A673 (cell line): ENCODE measurements at regions not wholly inside any gene's neighbourhood (a gene's known extent, or its start where the extent isn't known, plus 50 kb on each side); places are given as distances from the start of the nearest gene placed in this dataset.

ENCODE experiments used
- BruUV-seq: library from RNA; stranded (reverse); fragments of 400-500 nt; replicated peaks from 2 replicates; lab custom pipeline; 2021; lab: Mats Ljungman, UMichigan
- CTCF ChIA-PET: fragments of 300-600 bp; sonication (Branson Sonifier 250); formaldehyde crosslinking; loops from one replicate; lab custom pipeline; 2022; ENCODE audit warnings: antibody characterized with exemption; lab: Charles Lee
- POLR2A ChIA-PET: fragments of 300-600 bp; sonication (Branson Sonifier 250); formaldehyde crosslinking; loops from one replicate; lab custom pipeline; 2022; ENCODE audit warnings: antibody characterized with exemption; ENCODE audit not compliant: low non-redundant PET; lab: Charles Lee
- DNase-seq: peaks from one replicate; pipeline ENCODE4 v3.0.0-alpha.2; 2015; ENCODE audit warnings: low spot score
- H3K27ac ChIP-seq: fragments of 200-600 bp; sonication (generic); 2 replicates; pipeline ENCODE4 v1.5.1; 2016; ENCODE audit warnings: mixed run types, low read depth, mild to moderate bottlenecking, mixed read lengths, antibody characterized with exemption, low read length; ENCODE audit not compliant: poor library complexity, severe bottlenecking
- H3K27me3 ChIP-seq: fragments of 200-600 bp; sonication (generic); replicated peaks from 2 replicates; pipeline ENCODE4 v1.6.1; 2017; ENCODE audit warnings: mixed run types, low read depth, mild to moderate bottlenecking, mixed read lengths, antibody characterized with exemption, low read length; ENCODE audit not compliant: insufficient read depth, poor library complexity
- H3K36me3 ChIP-seq: fragments of 200-600 bp; sonication (generic); 2 replicates; pipeline ENCODE4 v1.6.1; 2016; ENCODE audit warnings: mixed run types, mild to moderate bottlenecking, mixed read lengths, antibody characterized with exemption, low read length; ENCODE audit not compliant: insufficient read depth, poor library complexity, severe bottlenecking
- H3K4me1 ChIP-seq: fragments of 200-600 bp; sonication (generic); 2 replicates; pipeline ENCODE4 v1.6.1; 2017; ENCODE audit warnings: mixed run types, mild to moderate bottlenecking, mixed read lengths, antibody characterized with exemption, low read length; ENCODE audit not compliant: insufficient read depth, poor library complexity, severe bottlenecking
- H3K4me3 ChIP-seq: fragments of 200-600 bp; sonication (generic); 2 replicates; pipeline ENCODE4 v1.5.1; 2016; ENCODE audit warnings: low read depth, mixed run types, mild to moderate bottlenecking, mixed read lengths, low read length; ENCODE audit not compliant: poor library complexity, severe bottlenecking
- H3K9me3 ChIP-seq: fragments of 200-600 bp; sonication (generic); 2 replicates; pipeline ENCODE4 v1.6.1; 2016; ENCODE audit warnings: mixed run types, low read depth, mild to moderate bottlenecking, mixed read lengths, antibody characterized with exemption, low read length; ENCODE audit not compliant: poor library complexity, severe bottlenecking
- EZH2 ChIP-seq: fragments of 200-600 bp; sonication (generic); IDR thresholded peaks from 2 replicates; pipeline ENCODE4 v1.6.1; 2017; ENCODE audit warnings: borderline replicate concordance, low read depth, mild to moderate bottlenecking, mixed read lengths, antibody characterized with exemption, low read length; ENCODE audit not compliant: poor library complexity, severe bottlenecking
- intact Hi-C: fragments of 100-400 bp; cut with micrococcal nuclease; formaldehyde crosslinking; loops from one replicate; pipeline ENCODE4 v1.10.0; 2022; ENCODE audit not compliant: unreplicated experiment
- TF ChIP-seq, protein P1 (sequence below): fragments of 300-800, 200-600 bp; sonication (generic); conservative IDR thresholded peaks from 2 replicates; pipeline ENCODE4 v1.5.1; 2017; ENCODE audit warnings: low read depth, mild to moderate bottlenecking, antibody characterized with exemption, low read length, moderate library complexity, mixed read lengths

DNA sequence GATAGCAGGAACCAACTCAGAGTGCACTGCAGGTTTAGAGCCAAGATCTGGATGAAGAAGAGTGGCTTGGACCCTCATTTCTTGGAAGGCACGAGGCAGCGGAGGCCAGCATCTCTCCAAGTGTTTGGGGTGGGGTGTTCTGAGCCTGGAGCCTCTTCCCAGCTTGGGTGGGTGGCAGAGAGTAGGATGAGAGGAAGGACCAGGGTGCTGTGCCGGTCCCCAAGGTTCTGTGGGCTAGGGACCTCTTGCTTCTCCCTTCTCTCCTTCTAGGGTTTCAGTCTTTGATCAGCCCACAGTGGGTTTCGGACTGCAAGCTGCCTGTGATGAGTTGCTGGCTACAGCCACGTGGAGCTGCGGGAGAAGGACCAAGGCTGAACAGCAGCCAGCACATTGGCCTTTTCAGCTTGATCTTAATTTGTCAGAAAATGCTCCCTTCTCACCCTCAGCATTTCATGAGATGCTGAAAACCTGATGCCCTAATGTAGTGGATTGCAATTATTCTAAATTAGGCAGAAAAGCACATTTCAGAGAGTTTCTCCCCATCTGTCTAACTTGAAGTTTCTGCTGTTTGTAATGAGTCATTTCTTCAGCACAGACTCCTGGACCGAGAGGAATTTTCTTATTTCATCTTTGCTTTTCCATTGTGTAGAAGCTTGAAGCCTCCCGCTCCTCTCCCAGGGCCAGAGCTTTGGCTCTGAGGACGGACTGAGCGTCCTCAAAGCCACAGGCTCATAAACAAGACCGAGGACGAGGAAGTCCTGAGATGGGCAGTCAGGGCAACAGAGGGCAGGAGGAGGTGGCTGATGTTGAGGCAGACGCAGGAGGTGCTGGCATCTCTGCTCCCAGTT, 99.1 kb upstream of the HDAC4 start:
- CTCF ChIA-PET: no interaction called here
- H3K9me3 ChIP-seq: no peaks in the 10 kb centered on the region
- intact Hi-C loops: no loop called here
- no peak for DNase-seq
- TF ChIP-seq, protein P1, sequence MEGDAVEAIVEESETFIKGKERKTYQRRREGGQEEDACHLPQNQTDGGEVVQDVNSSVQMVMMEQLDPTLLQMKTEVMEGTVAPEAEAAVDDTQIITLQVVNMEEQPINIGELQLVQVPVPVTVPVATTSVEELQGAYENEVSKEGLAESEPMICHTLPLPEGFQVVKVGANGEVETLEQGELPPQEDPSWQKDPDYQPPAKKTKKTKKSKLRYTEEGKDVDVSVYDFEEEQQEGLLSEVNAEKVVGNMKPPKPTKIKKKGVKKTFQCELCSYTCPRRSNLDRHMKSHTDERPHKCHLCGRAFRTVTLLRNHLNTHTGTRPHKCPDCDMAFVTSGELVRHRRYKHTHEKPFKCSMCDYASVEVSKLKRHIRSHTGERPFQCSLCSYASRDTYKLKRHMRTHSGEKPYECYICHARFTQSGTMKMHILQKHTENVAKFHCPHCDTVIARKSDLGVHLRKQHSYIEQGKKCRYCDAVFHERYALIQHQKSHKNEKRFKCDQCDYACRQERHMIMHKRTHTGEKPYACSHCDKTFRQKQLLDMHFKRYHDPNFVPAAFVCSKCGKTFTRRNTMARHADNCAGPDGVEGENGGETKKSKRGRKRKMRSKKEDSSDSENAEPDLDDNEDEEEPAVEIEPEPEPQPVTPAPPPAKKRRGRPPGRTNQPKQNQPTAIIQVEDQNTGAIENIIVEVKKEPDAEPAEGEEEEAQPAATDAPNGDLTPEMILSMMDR: no peak
- TF ChIP-seq EZH2: no peak
- BruUV-seq: no TSS peak
- POLR2A ChIA-PET: no interaction called here
- H3K4me1 ChIP-seq: no peaks in the 10 kb centered on the region
- no peaks in the 10 kb centered on the region for H3K36me3 ChIP-seq
- H3K27ac ChIP-seq: no peak overlapping the region
- peaks cover 9% of the 10 kb centered on the region for H3K27me3 ChIP-seq
- H3K4me3 ChIP-seq: no peak overlapping the region

DNA sequence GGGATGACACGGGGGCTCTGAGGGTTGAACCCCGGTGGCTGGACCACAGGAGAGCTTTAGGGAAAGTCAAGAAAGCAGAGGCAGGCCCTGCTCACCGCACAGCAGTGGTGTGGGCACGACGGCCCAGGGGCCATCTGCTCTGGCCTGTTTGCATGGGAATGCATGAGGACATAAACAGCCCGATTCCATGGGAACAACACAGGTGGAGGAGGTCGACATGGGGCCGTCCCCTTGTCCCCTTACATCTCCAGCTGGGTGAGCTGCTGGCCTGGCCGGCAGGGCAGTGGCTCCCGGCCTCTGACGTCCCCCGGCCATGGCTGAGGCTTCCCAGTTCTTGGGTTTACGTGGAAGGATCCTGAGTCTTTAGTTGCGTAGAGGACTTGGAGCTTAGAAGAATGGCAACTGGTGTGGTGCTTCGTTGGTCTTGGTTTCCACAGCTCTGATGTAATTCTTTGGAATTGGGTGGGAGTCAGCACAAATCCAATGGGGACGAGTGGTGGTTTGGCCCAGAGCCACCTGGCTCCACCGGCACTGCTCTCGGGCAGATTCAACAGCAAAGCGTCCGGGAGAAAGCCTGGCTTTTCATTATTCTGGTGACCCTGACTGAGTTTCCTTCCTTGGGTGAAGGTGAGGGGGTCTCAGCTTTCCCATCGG, 98.3 kb upstream of the HDAC4 start:
- Histone ChIP-seq H3K27me3 (peaks cover 14% of the 10 kb centered on the region), H3K9me3 (no peaks in the 10 kb centered on the region), H3K4me1 (no peaks in the 10 kb centered on the region), H3K27ac (no peak overlapping the region), H3K36me3 (no peaks in the 10 kb centered on the region), H3K4me3 (no peak overlapping the region)
- ChIA-PET CTCF (no interaction called here), POLR2A (no interaction called here)
- BruUV-seq: no TSS peak
- TF ChIP-seq, protein P1: no peak
- TF ChIP-seq EZH2: no peak
- no peak for DNase-seq
- intact Hi-C loops: no loop called here

- Histone ChIP-seq H3K27me3 (peaks cover 17% of the 10 kb centered on the region), H3K4me3 (no peak overlapping the region), H3K36me3 (no peaks in the 10 kb centered on the region), H3K27ac (no peak overlapping the region), H3K9me3 (no peaks in the 10 kb centered on the region), H3K4me1 (no peaks in the 10 kb centered on the region)
- TF ChIP-seq EZH2: no peak
- TF ChIP-seq, protein P1: no peak
- no peak for DNase-seq
- ChIA-PET CTCF (no interaction called here), POLR2A (no interaction called here)
- intact Hi-C loops: no loop called here
- BruUV-seq: no TSS peak
These were observed 97.8 kb upstream of the HDAC4 start for GRCh38 chr2:239498576-239498975.
